ENCODE measurements at regions not wholly inside any gene's neighbourhood (a gene's known extent, or its start where the extent isn't known, plus 50 kb on each side); places are given as distances from the start of the nearest gene placed in this dataset.

DNA sequence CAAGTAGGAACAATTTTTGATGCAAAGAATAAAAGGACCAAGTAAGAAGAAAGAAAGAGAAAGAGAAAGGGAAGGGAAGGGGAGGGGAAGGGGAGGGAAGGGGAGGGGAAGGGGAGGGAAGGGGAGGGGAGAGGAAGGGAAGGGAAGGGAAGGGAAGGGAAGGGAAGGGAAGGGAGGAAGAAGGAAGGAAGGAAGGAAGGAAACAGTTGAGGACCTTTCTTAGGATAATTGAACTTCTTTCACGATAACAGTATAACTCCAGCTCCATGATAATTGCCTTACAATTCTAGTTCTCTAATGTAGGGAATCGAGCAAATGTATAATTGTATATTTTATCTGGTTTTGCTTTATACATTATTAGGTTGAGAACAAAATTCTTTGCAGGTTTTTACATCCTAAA is 556.2 kb upstream of the PCDH10 start:
- Histone ChIP-seq H3K9ac (ENCODE audit: low read length) (no peak overlapping the region), H3K79me2 (ENCODE audit: insufficient read depth, low read length) (no peaks in the 10 kb centered on the region), H3K4me3 (replicated peaks in 1 of 2; ENCODE audit: low read depth in 1 of 2, low read length in 2 of 2) (no peak overlapping the region), H3K27me3 (ENCODE audit: insufficient read depth, low read length) (no peaks in the 10 kb centered on the region), H2AFZ (ENCODE audit: low read depth, low read length, poor library complexity, severe bottlenecking) (no peak overlapping the region), H3K27ac (ENCODE audit: low read depth, low read length) (no peak overlapping the region), H4K20me1 (ENCODE audit: insufficient read depth) (no peaks in the 10 kb centered on the region), H3K36me3 (ENCODE audit: control insufficient read depth in 1 of 2, insufficient read depth in 2 of 2, low read length in 2 of 2) (no peaks in the 10 kb centered on the region), H3K4me2 (ENCODE audit: low read length) (no peak overlapping the region), H3K4me1 (ENCODE audit: control insufficient read depth in 1 of 2, insufficient read depth in 2 of 2, low read length in 2 of 2) (no peaks in the 10 kb centered on the region; a peak in 1 of 4 replicates), H3K9me3 (ENCODE audit: control insufficient read depth in 1 of 2, insufficient read depth in 1 of 2, low read depth in 1 of 2, low read length in 2 of 2) (no peaks in the 10 kb centered on the region), H3K9me2 (ENCODE audit: insufficient read depth) (no peaks in the 10 kb centered on the region; the same call in 1 of the 2 replicates)
- intact Hi-C loops (cut with micrococcal nuclease): no loop called here
- ChIA-PET RAD21 (ENCODE audit: low non-redundant PET in 1 of 2, low total read pairs in 2 of 2, uncharacterized antibody in 2 of 2, unreplicated experiment in 2 of 2) (no interaction called here), CTCF (no interaction called here), POLR2A (no interaction called here)
- TF ChIP-seq SIN3A (IDR thresholded peaks at IDR 0.05; ENCODE audit: low read depth) (no peak), ZNF274 (IDR thresholded peaks at IDR 0.05; ENCODE audit: low read depth, low read length) (no peak)
- no peak for ATAC-seq
- no peak for DNase-seq (ENCODE audit: low read depth, low spot score)
- BruUV-seq (replicated peaks): no TSS peak

DNA sequence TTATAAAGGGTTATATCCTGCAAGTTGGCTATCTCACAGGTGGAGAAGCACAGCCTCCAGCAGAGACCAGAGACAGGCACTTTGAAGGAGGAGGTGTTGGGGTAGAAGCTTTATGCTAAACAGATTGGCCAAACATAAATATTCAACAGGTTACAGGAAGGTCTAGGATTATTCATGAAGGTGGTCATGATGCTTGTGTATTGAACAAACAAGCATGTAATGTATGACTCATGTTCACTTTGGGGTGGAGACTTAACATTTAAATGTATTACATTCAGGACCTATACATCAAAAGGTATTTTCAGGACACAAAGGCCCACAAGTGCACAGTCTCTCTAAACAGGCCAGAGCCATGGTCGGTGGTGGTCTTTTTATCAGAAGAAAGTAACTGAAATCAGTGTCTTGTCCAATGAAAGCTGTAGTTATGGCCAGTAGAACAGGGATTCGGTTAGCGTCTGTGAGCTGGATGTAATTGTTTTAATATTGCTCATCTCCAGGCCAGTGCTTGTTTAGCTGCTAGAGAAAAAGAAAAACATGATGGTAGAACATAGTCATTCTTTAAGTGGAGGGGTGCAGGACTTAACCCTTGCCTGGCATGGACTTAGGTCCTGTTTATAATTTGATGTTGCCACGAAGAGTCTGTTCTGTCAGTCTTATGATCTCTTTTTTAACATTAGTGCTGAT is 555.2 kb upstream of the PCDH10 start:
- Histone ChIP-seq H3K9ac (ENCODE audit: low read length) (no peak overlapping the region), H3K27me3 (ENCODE audit: insufficient read depth, low read length) (no peaks in the 10 kb centered on the region), H4K20me1 (ENCODE audit: insufficient read depth) (no peaks in the 10 kb centered on the region), H2AFZ (ENCODE audit: low read depth, low read length, poor library complexity, severe bottlenecking) (no peak overlapping the region), H3K9me2 (ENCODE audit: insufficient read depth) (no peaks in the 10 kb centered on the region; the same call in 1 of the 2 replicates), H3K9me3 (ENCODE audit: control insufficient read depth in 1 of 2, insufficient read depth in 1 of 2, low read depth in 1 of 2, low read length in 2 of 2) (no peaks in the 10 kb centered on the region), H3K4me1 (ENCODE audit: control insufficient read depth in 1 of 2, insufficient read depth in 2 of 2, low read length in 2 of 2) (no peaks in the 10 kb centered on the region), H3K4me2 (ENCODE audit: low read length) (no peak overlapping the region), H3K79me2 (ENCODE audit: insufficient read depth, low read length) (no peaks in the 10 kb centered on the region), H3K36me3 (ENCODE audit: control insufficient read depth in 1 of 2, insufficient read depth in 2 of 2, low read length in 2 of 2) (no peaks in the 10 kb centered on the region), H3K27ac (ENCODE audit: low read depth, low read length) (no peak overlapping the region), H3K4me3 (replicated peaks in 1 of 2; ENCODE audit: low read depth in 1 of 2, low read length in 2 of 2) (no peak overlapping the region)
- RAD21 ChIA-PET (ENCODE audit: low non-redundant PET in 1 of 2, low total read pairs in 2 of 2, uncharacterized antibody in 2 of 2, unreplicated experiment in 2 of 2): no interaction called here
- intact Hi-C loops (cut with micrococcal nuclease): no loop called here
- TF ChIP-seq EZH2phosphoT487 (IDR thresholded peaks at IDR 0.05; ENCODE audit: borderline replicate concordance): no peak
- TF ChIP-seq RAD21 (IDR thresholded peaks at IDR 0.05; ENCODE audit: low read depth): no peak
- TF ChIP-seq, protein P1, sequence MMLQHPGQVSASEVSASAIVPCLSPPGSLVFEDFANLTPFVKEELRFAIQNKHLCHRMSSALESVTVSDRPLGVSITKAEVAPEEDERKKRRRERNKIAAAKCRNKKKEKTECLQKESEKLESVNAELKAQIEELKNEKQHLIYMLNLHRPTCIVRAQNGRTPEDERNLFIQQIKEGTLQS (IDR thresholded peaks at IDR 0.05): no peak
- TF ChIP-seq ZNF274 (IDR thresholded peaks at IDR 0.05; ENCODE audit: low read depth, low read length): no peak
- TF ChIP-seq, protein P2, sequence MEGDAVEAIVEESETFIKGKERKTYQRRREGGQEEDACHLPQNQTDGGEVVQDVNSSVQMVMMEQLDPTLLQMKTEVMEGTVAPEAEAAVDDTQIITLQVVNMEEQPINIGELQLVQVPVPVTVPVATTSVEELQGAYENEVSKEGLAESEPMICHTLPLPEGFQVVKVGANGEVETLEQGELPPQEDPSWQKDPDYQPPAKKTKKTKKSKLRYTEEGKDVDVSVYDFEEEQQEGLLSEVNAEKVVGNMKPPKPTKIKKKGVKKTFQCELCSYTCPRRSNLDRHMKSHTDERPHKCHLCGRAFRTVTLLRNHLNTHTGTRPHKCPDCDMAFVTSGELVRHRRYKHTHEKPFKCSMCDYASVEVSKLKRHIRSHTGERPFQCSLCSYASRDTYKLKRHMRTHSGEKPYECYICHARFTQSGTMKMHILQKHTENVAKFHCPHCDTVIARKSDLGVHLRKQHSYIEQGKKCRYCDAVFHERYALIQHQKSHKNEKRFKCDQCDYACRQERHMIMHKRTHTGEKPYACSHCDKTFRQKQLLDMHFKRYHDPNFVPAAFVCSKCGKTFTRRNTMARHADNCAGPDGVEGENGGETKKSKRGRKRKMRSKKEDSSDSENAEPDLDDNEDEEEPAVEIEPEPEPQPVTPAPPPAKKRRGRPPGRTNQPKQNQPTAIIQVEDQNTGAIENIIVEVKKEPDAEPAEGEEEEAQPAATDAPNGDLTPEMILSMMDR (IDR thresholded peaks at IDR 0.05 in 2 of 3, conservative IDR thresholded peaks at IDR 0.05 in 1 of 3; ENCODE audit: borderline replicate concordance in 1 of 3, insufficient read depth in 1 of 3, low read depth in 2 of 3, low read length in 2 of 3): no peak
- no peak for TF ChIP-seq ZFX (IDR thresholded peaks at IDR 0.05)
- no peak for TF ChIP-seq CBX3 (IDR thresholded peaks at IDR 0.05; ENCODE audit: low read depth)
- TF ChIP-seq FOSL1 (IDR thresholded peaks at IDR 0.05; ENCODE audit: low read depth): no peak
- TF ChIP-seq EZH2 (IDR thresholded peaks at IDR 0.05): no peak
- no peak for TF ChIP-seq CEBPB (IDR thresholded peaks at IDR 0.05; ENCODE audit: low read depth)
- TF ChIP-seq ZBTB33 (IDR thresholded peaks at IDR 0.05; ENCODE audit: extremely low read depth, insufficient replicate concordance, low read length): no peak
- TF ChIP-seq SRF (IDR thresholded peaks at IDR 0.05; ENCODE audit: low read depth): no peak
- TF ChIP-seq TCF7L2 (IDR thresholded peaks at IDR 0.05; ENCODE audit: borderline replicate concordance, extremely low read depth, insufficient read depth, insufficient read length): no peak
- TF ChIP-seq POLR2AphosphoS5 (IDR thresholded peaks at IDR 0.05; ENCODE audit: low read depth, low read length): no peak
- TF ChIP-seq EGR1 (IDR thresholded peaks at IDR 0.05; ENCODE audit: low read depth): no peak
- no peak for TF ChIP-seq JUND (IDR thresholded peaks at IDR 0.05)
- ATAC-seq (no peak), DNase-seq (ENCODE audit: low read depth, low spot score) (no peak)
- CTCF ChIA-PET: no interaction called here
- no TSS peak for BruUV-seq (replicated peaks)
- POLR2A ChIA-PET: no interaction called here
